OCI-LY1 (cell line): ENCODE measurements at regions not wholly inside any gene's neighbourhood (a gene's known extent, or its start where the extent isn't known, plus 50 kb on each side); places are given as distances from the start of the nearest gene placed in this dataset.

Experiments
- CTCF ChIP-seq: fragments of 200-600 bp; sonication (generic), shearing (Covaris generic); IDR thresholded peaks from 2 replicates; pipeline ENCODE4 v1.5.1; 2017; ENCODE audit warnings: mild to moderate bottlenecking, antibody characterized with exemption, low read length, moderate library complexity, mixed read lengths
- EZH2 ChIP-seq: fragments of 200-600 bp; sonication (generic), shearing (Covaris generic); IDR thresholded peaks from 2 replicates; pipeline ENCODE4 v1.8.0; 2017; ENCODE audit warnings: borderline replicate concordance, mixed run types, mild to moderate bottlenecking, antibody characterized with exemption, low read length, moderate library complexity, mixed read lengths

- TF ChIP-seq CTCF = no peak
- TF ChIP-seq EZH2 = no peak
Measured at GRCh38 chr2:122563781-122564180, 808.3 kb downstream of the TSN start.
